Hippocampal formation (tissue), 2 donors: ENCODE measurements at regions not wholly inside any gene's neighbourhood (a gene's known extent, or its start where the extent isn't known, plus 50 kb on each side); places are given as distances from the start of the nearest gene placed in this dataset.

ENCODE experiments used
- DNase-seq, 2 donors: peaks; one replicate each; lab custom pipeline; 2025; lab: John Stamatoyannopoulos, UW

- DNase-seq: no peak
These were observed 355.1 kb downstream of the EPM2A start for GRCh38 chr6:145380186-145380585.

- no peak for DNase-seq
These were observed 353.4 kb downstream of the EPM2A start for GRCh38 chr6:145381941-145382340.

GRCh38 chr6:145383428-145383827, 351.9 kb downstream of the EPM2A start:
- DNase-seq: no peak

GRCh38 chr6:145384503-145384902, 350.8 kb downstream of the EPM2A start:
- DNase-seq: no peak

GRCh38 chr6:145396499-145396898, 338.8 kb downstream of the EPM2A start:
- DNase-seq: no peak

- no peak for DNase-seq
These were observed 334.8 kb downstream of the EPM2A start for GRCh38 chr6:145400508-145400907.

GRCh38 chr6:145405006-145405551, 330.2 kb downstream of the EPM2A start:
- DNase-seq: no peak

- DNase-seq: no peak
These were observed 328.5 kb downstream of the EPM2A start for GRCh38 chr6:145406783-145407182.

GRCh38 chr6:145415616-145416015, 319.7 kb downstream of the EPM2A start:
- no peak for DNase-seq

- DNase-seq: no peak
These were observed 314.7 kb downstream of the EPM2A start for GRCh38 chr6:145420599-145420998.

GRCh38 chr6:145423936-145424335, 311.4 kb downstream of the EPM2A start:
- DNase-seq: no peak

- no peak for DNase-seq
These were observed 308.1 kb downstream of the EPM2A start for GRCh38 chr6:145427232-145427631.

- no peak for DNase-seq
These were observed 306.6 kb downstream of the EPM2A start for GRCh38 chr6:145428706-145429105.

GRCh38 chr6:145442110-145442509, 293.2 kb downstream of the EPM2A start:
- no peak for DNase-seq

- no peak for DNase-seq
These were observed 289.6 kb downstream of the EPM2A start for GRCh38 chr6:145445674-145446073.

GRCh38 chr6:145451029-145451428, 284.3 kb downstream of the EPM2A start:
- DNase-seq: no peak

GRCh38 chr6:145453376-145453775, 281.9 kb downstream of the EPM2A start:
- no peak for DNase-seq

- no peak for DNase-seq
These were observed 281.3 kb downstream of the EPM2A start for GRCh38 chr6:145454006-145454405.

GRCh38 chr6:145457556-145457955, 277.8 kb downstream of the EPM2A start:
- DNase-seq: no peak

GRCh38 chr6:145468534-145468933, 266.8 kb downstream of the EPM2A start:
- no peak for DNase-seq

GRCh38 chr6:145469021-145469420, 266.3 kb downstream of the EPM2A start:
- no peak for DNase-seq

- DNase-seq: no peak
These were observed 259.4 kb downstream of the EPM2A start for GRCh38 chr6:145475794-145476396.

- DNase-seq: no peak
These were observed 255.3 kb downstream of the EPM2A start for GRCh38 chr6:145480024-145480423.
